K562 (cell line): ENCODE measurements at regions not wholly inside any gene's neighbourhood (a gene's known extent, or its start where the extent isn't known, plus 50 kb on each side); places are given as distances from the start of the nearest gene placed in this dataset.

Experiments used
- ATAC-seq: fragments of 200-7000 bp; cut with Tn5 transposase; 3 replicates; pipeline ENCODE4 v1.9.1; 2020; ENCODE audit warnings: moderate library complexity
- BruUV-seq: library from RNA; stranded (reverse); fragments of 400-500 nt; replicated peaks from 2 replicates; lab custom pipeline; 2021; lab: Mats Ljungman, UMichigan
- CTCF ChIA-PET: fragments of 300-600 bp; formaldehyde crosslinking; extraction: SDS; loops from one replicate; lab custom pipeline; 2021; ENCODE audit warnings: low intra/inter-chr PET ratio; lab: Yijun Ruan, JAX
- POLR2A ChIA-PET: fragments of 300-600, 350-650 bp; sonication (Branson Sonifier 250); formaldehyde crosslinking; extraction: SDS; loops from one replicate; lab custom pipeline; 2021; ENCODE audit warnings: antibody characterized with exemption, inconsistent platforms; lab: Yijun Ruan, JAX
- DNase-seq, 4 experiments: peaks; one replicate each; pipeline versions ENCODE4 v3.0.0 to v3.0.0-alpha.2; 2011 to 2018; ENCODE audit warnings: low spot score in 3 of 4, mixed read lengths in 3 of 4; ENCODE audit errors: extremely low read depth in 1 of 4
- FAIRE-seq: peaks from 2 replicates; lab custom pipeline; 2011; peaks lifted over from hg19 to GRCh38; lab: Jason Lieb, UNC
- H2AFZ ChIP-seq: 2 replicates; pipeline ENCODE4 v1.6.0; 2011; ENCODE audit warnings: low read depth, low read length, control low read depth, inconsistent platforms
- H3K27ac ChIP-seq: fragments of 200-600 bp; 3 replicates; pipeline ENCODE4 v1.8.0; 2011; ENCODE audit warnings: low read depth, mild to moderate bottlenecking, control low read depth, inconsistent platforms, low read length, moderate library complexity, mixed read lengths; ENCODE audit errors: extremely low read depth
- H3K27me3 ChIP-seq, 2 experiments: fragments of 300-600 bp in 1 of 2; 2 replicates in 1 of 2; 3 replicates in 1 of 2; pipeline versions ENCODE4 v1.6.0 to v1.8.0; 2011; ENCODE audit warnings: inconsistent platforms in 2 of 2, low read length in 2 of 2, mild to moderate bottlenecking in 1 of 2, mixed read lengths in 1 of 2, moderate library complexity in 1 of 2; ENCODE audit not compliant: control insufficient read depth in 2 of 2, insufficient read depth in 2 of 2
- H3K36me3 ChIP-seq: fragments of 300-600 bp; 3 replicates; pipeline ENCODE4 v1.8.0; 2011; ENCODE audit warnings: mild to moderate bottlenecking, low read length, inconsistent platforms; ENCODE audit not compliant: control insufficient read depth, insufficient read depth
- H3K4me1 ChIP-seq, 2 experiments: fragments of 200-600 bp in 1 of 2; replicated peaks in 1 of 2; 2 replicates in 1 of 2; 3 replicates in 1 of 2; pipeline versions ENCODE4 v1.5.1 to v1.8.0; 2011; ENCODE audit warnings: inconsistent platforms in 2 of 2, low read length in 2 of 2, mild to moderate bottlenecking in 1 of 2, mixed read lengths in 1 of 2, moderate library complexity in 1 of 2; ENCODE audit not compliant: control insufficient read depth in 2 of 2, insufficient read depth in 2 of 2
- H3K4me2 ChIP-seq: 2 replicates; pipeline ENCODE4 v1.6.1; 2011; ENCODE audit warnings: low read length, control low read depth, inconsistent platforms, mixed read lengths; ENCODE audit not compliant: insufficient read depth
- H3K4me3 ChIP-seq: fragments of 200-600 bp; sonication (generic), shearing (Covaris generic); 2 replicates; pipeline ENCODE4 v1.5.1; 2016; ENCODE audit warnings: control low read depth, inconsistent platforms
- H3K79me2 ChIP-seq: fragments of 200-600 bp; 3 replicates; pipeline ENCODE4 v1.8.0; 2011; ENCODE audit warnings: low read length, inconsistent platforms; ENCODE audit not compliant: control insufficient read depth, insufficient read depth
- H3K9ac ChIP-seq, 2 experiments: 2 replicates each; pipeline versions ENCODE4 v1.6.0 to v1.6.1; 2011; ENCODE audit warnings: low read depth in 2 of 2, low read length in 2 of 2, control low read depth in 1 of 2, inconsistent platforms in 1 of 2, mild to moderate bottlenecking in 1 of 2, mixed read lengths in 1 of 2; ENCODE audit not compliant: insufficient read depth in 1 of 2
- H3K9me1 ChIP-seq: one replicate; pipeline ENCODE4 v1.6.0; 2011; ENCODE audit warnings: inconsistent platforms, mild to moderate bottlenecking, low read length, moderate library complexity; ENCODE audit not compliant: control insufficient read depth, insufficient read depth
- H3K9me3 ChIP-seq: replicated peaks from 2 replicates; pipeline ENCODE4 v1.5.1; 2011; ENCODE audit warnings: low read depth, low read length, inconsistent platforms; ENCODE audit not compliant: control insufficient read depth, insufficient read depth
- H4K20me1 ChIP-seq: replicated peaks from 2 replicates; pipeline ENCODE4 v1.6.1; 2011; ENCODE audit warnings: low read length, inconsistent platforms, mixed read lengths; ENCODE audit not compliant: control insufficient read depth, insufficient read depth
- CBX1 ChIP-seq: sonication (generic); IDR thresholded peaks from 2 replicates; pipeline ENCODE4 v1.6.1; 2016; ENCODE audit warnings: antibody characterized with exemption, low read depth, mild to moderate bottlenecking
- DACH1 ChIP-seq: fragments of 450-650 bp; IDR thresholded peaks from 2 replicates; pipeline ENCODE4 v1.6.1; 2018; ENCODE audit not compliant: partially characterized antibody
- FIP1L1 ChIP-seq: fragments of 200-400 bp; formaldehyde crosslinking; IDR thresholded peaks from 2 replicates; pipeline ENCODE4 v1.6.1; 2018; ENCODE audit warnings: mild to moderate bottlenecking, low read depth, low read length; ENCODE audit not compliant: poor library complexity, severe bottlenecking
- FOXA3 ChIP-seq, 2 experiments: fragments of 450-650 bp in 1 of 2; sonication (generic) in 1 of 2; formaldehyde crosslinking; IDR thresholded peaks in 1 of 2; conservative IDR thresholded peaks in 1 of 2; 2 replicates each; pipeline versions ENCODE4 v1.4.0 to v1.8.0; 2020 to 2022; ENCODE audit warnings: mild to moderate bottlenecking in 2 of 2, missing genetic modification reagents in 1 of 2
- HNRNPLL ChIP-seq: fragments of 200-400 bp; formaldehyde crosslinking; IDR thresholded peaks from 2 replicates; pipeline ENCODE4 v1.6.1; 2017; ENCODE audit warnings: low read length, low read depth, mild to moderate bottlenecking; ENCODE audit not compliant: poor library complexity, severe bottlenecking
- MCM2 ChIP-seq: fragments of 450-650 bp; IDR thresholded peaks from 2 replicates; pipeline ENCODE4 v1.6.1; 2017; ENCODE audit warnings: low read depth, mild to moderate bottlenecking
- ZC3H11A ChIP-seq: IDR thresholded peaks from 2 replicates; pipeline ENCODE4 v1.6.1; 2012; ENCODE audit warnings: low read depth, low read length, improper control_type of control experiment
- ZNF778 ChIP-seq: fragments of 450-650 bp; formaldehyde crosslinking; IDR thresholded peaks from 2 replicates; pipeline ENCODE4 v1.4.0; 2020; ENCODE audit warnings: mild to moderate bottlenecking, moderate library complexity
- WGBS: fragments of 100-300 bp; shearing (Covaris generic); methylation state at CpG from one replicate; pipeline ENCODE4 v1.1.6; 2016; ENCODE audit warnings: low coverage, mixed read lengths; ENCODE audit not compliant: insufficient coverage; ENCODE audit errors: missing lambda C conversion rate; 5-methylcytosine and 5-hydroxymethylcytosine counted together
- in situ Hi-C: fragments of 300-500 bp; cut with MboI; formaldehyde crosslinking; loops from 4 replicates; pipeline ENCODE4 v1.15.0; 2018; ENCODE audit warnings: inconsistent platforms, mixed read lengths
- intact Hi-C: fragments of 100-400 bp; cut with micrococcal nuclease; formaldehyde crosslinking; loops from 2 replicates; pipeline ENCODE4 v1.14.2; 2022
- TF ChIP-seq, protein P1 (sequence below): fragments of 450-650 bp; formaldehyde crosslinking; IDR thresholded peaks from 2 replicates; pipeline ENCODE4 v1.4.0; 2020; ENCODE audit warnings: mild to moderate bottlenecking, moderate library complexity
- TF ChIP-seq, protein P2 (sequence below): sonication (generic); formaldehyde crosslinking; IDR thresholded peaks from 2 replicates; pipeline ENCODE4 v1.8.0; 2023; ENCODE audit warnings: missing genetic modification reagents, mild to moderate bottlenecking, borderline replicate concordance

DNA sequence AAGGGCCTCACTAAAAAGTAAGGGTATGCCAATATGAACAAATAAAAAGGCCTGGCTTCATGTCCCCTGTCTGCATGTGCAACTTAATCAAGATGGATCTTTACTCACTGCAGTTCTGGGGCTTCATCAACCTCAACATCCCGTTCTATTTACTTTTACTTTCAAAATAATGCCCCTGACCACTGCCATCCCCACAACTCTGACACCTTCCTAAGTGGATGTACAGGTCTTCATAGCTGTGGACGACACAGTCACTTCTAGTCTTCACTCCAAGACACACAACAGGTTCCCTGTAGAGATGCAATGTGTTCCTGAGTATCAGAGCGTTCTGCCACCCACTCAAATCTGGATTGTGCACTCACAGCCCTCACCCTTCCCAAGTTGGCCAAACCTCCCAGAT, 136.1 kb downstream of the ENC1 start:
- DNase-seq, result no peak
- Histone ChIP-seq H3K4me2 (no peak overlapping the region), H3K27ac (no peak overlapping the region), H4K20me1 (no peaks in the 10 kb centered on the region; the same call in 1 of the 2 replicates), H3K4me3 (no peak overlapping the region), H3K4me1 (no peaks in the 10 kb centered on the region)
- in situ Hi-C loops, result no loop called here
- no peak for FAIRE-seq
- WGBS, result 2% methylated on average over 3 of the region's 3 CpGs
- no peak for ATAC-seq
- BruUV-seq, result no TSS peak
- CTCF ChIA-PET, result no interaction called here
- TF ChIP-seq FIP1L1 (no peak), MCM2 (no peak), DACH1 (no peak), ZNF778 (CRISPR knock-in tag) (no peak), HNRNPLL (no peak), ZC3H11A (no peak), CBX1 (no peak), FOXA3 (CRISPR knock-in tag; conservative IDR thresholded peaks at IDR 0.05 in 1 of 2, IDR thresholded peaks at IDR 0.05 in 1 of 2) (no peak)
- TF ChIP-seq, protein P1, sequence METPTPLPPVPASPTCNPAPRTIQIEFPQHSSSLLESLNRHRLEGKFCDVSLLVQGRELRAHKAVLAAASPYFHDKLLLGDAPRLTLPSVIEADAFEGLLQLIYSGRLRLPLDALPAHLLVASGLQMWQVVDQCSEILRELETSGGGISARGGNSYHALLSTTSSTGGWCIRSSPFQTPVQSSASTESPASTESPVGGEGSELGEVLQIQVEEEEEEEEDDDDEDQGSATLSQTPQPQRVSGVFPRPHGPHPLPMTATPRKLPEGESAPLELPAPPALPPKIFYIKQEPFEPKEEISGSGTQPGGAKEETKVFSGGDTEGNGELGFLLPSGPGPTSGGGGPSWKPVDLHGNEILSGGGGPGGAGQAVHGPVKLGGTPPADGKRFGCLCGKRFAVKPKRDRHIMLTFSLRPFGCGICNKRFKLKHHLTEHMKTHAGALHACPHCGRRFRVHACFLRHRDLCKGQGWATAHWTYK, result no peak
- TF ChIP-seq, protein P2, sequence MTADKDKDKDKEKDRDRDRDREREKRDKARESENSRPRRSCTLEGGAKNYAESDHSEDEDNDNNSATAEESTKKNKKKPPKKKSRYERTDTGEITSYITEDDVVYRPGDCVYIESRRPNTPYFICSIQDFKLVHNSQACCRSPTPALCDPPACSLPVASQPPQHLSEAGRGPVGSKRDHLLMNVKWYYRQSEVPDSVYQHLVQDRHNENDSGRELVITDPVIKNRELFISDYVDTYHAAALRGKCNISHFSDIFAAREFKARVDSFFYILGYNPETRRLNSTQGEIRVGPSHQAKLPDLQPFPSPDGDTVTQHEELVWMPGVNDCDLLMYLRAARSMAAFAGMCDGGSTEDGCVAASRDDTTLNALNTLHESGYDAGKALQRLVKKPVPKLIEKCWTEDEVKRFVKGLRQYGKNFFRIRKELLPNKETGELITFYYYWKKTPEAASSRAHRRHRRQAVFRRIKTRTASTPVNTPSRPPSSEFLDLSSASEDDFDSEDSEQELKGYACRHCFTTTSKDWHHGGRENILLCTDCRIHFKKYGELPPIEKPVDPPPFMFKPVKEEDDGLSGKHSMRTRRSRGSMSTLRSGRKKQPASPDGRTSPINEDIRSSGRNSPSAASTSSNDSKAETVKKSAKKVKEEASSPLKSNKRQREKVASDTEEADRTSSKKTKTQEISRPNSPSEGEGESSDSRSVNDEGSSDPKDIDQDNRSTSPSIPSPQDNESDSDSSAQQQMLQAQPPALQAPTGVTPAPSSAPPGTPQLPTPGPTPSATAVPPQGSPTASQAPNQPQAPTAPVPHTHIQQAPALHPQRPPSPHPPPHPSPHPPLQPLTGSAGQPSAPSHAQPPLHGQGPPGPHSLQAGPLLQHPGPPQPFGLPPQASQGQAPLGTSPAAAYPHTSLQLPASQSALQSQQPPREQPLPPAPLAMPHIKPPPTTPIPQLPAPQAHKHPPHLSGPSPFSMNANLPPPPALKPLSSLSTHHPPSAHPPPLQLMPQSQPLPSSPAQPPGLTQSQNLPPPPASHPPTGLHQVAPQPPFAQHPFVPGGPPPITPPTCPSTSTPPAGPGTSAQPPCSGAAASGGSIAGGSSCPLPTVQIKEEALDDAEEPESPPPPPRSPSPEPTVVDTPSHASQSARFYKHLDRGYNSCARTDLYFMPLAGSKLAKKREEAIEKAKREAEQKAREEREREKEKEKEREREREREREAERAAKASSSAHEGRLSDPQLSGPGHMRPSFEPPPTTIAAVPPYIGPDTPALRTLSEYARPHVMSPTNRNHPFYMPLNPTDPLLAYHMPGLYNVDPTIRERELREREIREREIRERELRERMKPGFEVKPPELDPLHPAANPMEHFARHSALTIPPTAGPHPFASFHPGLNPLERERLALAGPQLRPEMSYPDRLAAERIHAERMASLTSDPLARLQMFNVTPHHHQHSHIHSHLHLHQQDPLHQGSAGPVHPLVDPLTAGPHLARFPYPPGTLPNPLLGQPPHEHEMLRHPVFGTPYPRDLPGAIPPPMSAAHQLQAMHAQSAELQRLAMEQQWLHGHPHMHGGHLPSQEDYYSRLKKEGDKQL (CRISPR knock-in tag), result no peak
- TF ChIP-seq, all 486 proteins: peak for 0
- Histone ChIP-seq H3K9me3 (no peaks in the 10 kb centered on the region), H3K79me2 (no peaks in the 10 kb centered on the region), H2AFZ (no peak overlapping the region), H3K36me3 (no peaks in the 10 kb centered on the region), H3K9ac (no peak overlapping the region), H3K27me3 (peaks cover 2 to 34% of the 10 kb centered on the region in 2 experiments; a peak in 3 of 5 replicates), H3K9me1 (no peaks in the 10 kb centered on the region)
- intact Hi-C loops, result no loop called here
- POLR2A ChIA-PET, result no interaction called here
